Dendritic cell treated with granulocyte-macrophage colony-stimulating factor and Interleukin-4, amounts not matched to agents 40 ng/mL and 50 ng/mL, for 4 days (primary cell): ENCODE measurements at regions not wholly inside any gene's neighbourhood (a gene's known extent, or its start where the extent isn't known, plus 50 kb on each side); places are given as distances from the start of the nearest gene placed in this dataset.
"Not testable (repeated sequence)": the region's sequence is repeated elsewhere in the genome, so short reads cannot be mapped to it uniquely, and the experiment has no call there.

ENCODE experiments used
- H3K27ac Mint-ChIP-seq: one replicate; pipeline ENCODE4 v1.8.0; 2022; ENCODE audit warnings: mild to moderate bottlenecking, mixed read lengths
- H3K27me3 Mint-ChIP-seq: one replicate; pipeline ENCODE4 v1.8.0; 2022; ENCODE audit warnings: mild to moderate bottlenecking, mixed read lengths
- H3K36me3 Mint-ChIP-seq: one replicate; pipeline ENCODE4 v1.8.0; 2022; ENCODE audit warnings: low read depth, mixed read lengths
- H3K4me1 Mint-ChIP-seq: one replicate; pipeline ENCODE4 v1.8.0; 2022; ENCODE audit warnings: low read depth, mixed read lengths
- H3K4me3 Mint-ChIP-seq: one replicate; pipeline ENCODE4 v1.8.0; 2022; ENCODE audit warnings: mild to moderate bottlenecking, moderate library complexity, mixed read lengths
- H3K9me3 Mint-ChIP-seq: one replicate; pipeline ENCODE4 v1.8.0; 2022; ENCODE audit warnings: mixed read lengths
- intact Hi-C: fragments of 100-400 bp; cut with micrococcal nuclease; formaldehyde crosslinking; loops from one replicate; pipeline ENCODE4 v1.15.0; 2022

DNA sequence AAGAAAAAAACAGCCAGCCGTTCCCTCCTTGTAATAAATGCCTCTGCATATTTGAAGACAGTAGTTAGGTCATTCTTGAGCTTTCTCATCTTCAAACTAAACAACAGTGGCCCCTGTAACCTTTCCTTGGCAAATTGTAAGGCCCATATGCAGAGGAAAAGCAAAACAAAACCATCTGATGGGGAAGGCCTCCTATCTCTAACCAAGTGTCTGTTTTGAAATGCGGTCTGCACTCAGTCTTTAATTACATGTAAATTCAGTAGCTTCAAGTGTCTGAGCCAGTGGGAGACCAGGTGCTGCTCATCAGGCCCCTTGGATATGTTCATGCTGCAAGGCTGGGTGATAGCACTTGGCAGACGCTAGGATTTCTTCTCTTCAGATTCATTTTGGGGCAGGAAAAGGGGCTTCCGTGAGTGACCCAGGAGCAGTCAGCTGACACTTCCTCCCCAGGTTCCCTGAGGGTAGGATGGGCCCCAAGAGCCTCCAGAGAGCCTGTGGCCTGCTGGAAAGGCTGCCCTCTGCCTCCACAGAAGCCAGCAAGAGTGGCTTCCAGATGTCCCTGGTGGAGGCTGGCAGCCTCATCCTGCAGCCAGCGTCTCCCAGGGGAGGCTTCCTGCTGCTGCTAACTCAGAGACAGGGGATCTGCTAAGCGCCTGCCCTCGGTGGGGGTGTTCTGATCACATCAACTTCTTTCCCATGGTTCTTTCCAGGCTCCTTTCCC lies 60.2 kb upstream of the PLGLB2 start:
- intact Hi-C loops, H3K4me1 Mint-ChIP-seq, H3K9me3 Mint-ChIP-seq, H3K36me3 Mint-ChIP-seq, H3K27ac Mint-ChIP-seq, H3K27me3 Mint-ChIP-seq, H3K4me3 Mint-ChIP-seq: not testable (repeated sequence)

DNA sequence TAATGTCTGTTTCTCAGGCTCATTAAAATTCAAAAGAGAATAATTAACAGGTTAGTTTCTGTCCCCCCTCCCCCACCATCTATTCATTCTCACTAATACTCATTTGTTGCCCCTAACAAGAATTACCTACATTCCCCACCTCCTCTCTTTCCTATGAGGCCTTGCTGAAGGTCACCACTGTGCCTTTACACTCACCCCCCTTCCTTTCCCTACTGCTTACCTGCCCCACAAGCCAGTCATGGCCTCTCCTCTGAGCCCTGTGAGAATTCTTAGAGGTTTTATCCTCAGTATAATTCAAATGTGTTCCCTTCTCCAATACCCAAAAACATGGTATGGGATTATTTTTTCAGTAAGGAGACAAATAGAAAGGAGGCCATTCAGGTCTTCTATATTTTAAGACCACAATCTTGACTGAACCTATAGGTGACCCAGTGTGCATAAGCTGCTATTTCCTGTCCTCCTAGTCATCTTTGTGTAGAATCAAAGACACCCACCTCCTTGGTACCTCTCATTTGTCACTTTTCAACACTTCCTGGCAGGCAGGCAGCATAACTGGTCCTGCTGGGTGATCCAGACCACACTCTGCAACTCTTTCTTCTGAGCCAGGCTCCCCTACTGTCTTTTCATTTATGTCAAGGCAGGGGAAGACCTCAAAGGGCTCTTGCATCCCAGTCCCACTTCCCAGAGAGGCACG lies 55.8 kb upstream of the PLGLB2 start:
- H3K36me3 Mint-ChIP-seq, H3K27me3 Mint-ChIP-seq, H3K4me3 Mint-ChIP-seq, intact Hi-C loops, H3K9me3 Mint-ChIP-seq, H3K4me1 Mint-ChIP-seq, H3K27ac Mint-ChIP-seq: not testable (repeated sequence)

- H3K4me1 Mint-ChIP-seq, H3K27me3 Mint-ChIP-seq, H3K4me3 Mint-ChIP-seq, intact Hi-C loops, H3K36me3 Mint-ChIP-seq, H3K9me3 Mint-ChIP-seq, H3K27ac Mint-ChIP-seq: not testable (repeated sequence)
Observed at GRCh38 chr2:87692914-87693313, 55.0 kb upstream of the PLGLB2 start.

- H3K4me1 Mint-ChIP-seq, H3K36me3 Mint-ChIP-seq, H3K27ac Mint-ChIP-seq, intact Hi-C loops, H3K27me3 Mint-ChIP-seq, H3K9me3 Mint-ChIP-seq, H3K4me3 Mint-ChIP-seq: not testable (repeated sequence)
Observed at GRCh38 chr2:87693882-87694281, 54.0 kb upstream of the PLGLB2 start.

DNA sequence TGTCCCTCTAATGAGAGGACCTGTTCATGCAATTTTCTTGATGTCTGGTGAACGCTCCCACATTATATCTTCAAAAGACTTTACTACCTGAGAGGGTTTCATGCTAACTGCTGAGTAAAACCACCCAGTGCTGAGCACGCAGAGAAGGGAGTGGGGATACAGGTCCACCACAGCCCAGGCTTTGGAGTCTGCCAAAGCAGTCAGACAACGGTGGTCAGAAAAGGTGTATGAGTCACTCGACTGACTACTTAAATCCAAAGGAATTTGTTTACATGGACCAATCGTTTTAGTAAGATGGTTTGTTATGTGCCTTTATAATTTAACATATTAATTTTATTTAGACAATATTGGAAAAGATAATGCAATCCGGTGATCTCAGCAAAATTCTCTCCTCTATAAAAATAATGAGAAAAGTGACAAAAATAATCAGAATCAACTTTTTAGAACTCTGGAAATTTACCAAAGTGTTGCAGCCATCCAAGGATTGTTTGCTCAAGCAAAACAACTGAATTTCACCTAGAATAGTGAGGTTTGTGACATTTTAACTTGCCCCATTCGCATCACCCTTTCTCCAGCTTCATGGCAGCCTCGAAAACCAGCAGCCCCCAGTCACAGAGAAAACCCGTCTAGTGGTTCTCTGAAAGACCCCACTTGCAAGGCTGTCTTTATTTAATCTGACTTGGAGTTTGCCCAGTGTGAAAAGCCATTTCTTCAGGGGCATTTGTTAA lies 52.1 kb upstream of the PLGLB2 start:
- not testable (repeated sequence) for H3K4me3 Mint-ChIP-seq

More for the DNA sequence above, 52.1 kb upstream of the PLGLB2 start:
- H3K4me1 Mint-ChIP-seq, H3K27ac Mint-ChIP-seq, H3K36me3 Mint-ChIP-seq, H3K27me3 Mint-ChIP-seq, intact Hi-C loops, H3K9me3 Mint-ChIP-seq: not testable (repeated sequence)
